NCI-H128 (cell line): ENCODE measurements at regions not wholly inside any gene's neighbourhood (a gene's known extent, or its start where the extent isn't known, plus 50 kb on each side); places are given as distances from the start of the nearest gene placed in this dataset.

Experiments
- DNase-seq: peaks from one replicate; lab custom pipeline; 2025; ENCODE audit not compliant: unreplicated experiment; lab: John Stamatoyannopoulos, UW

DNA sequence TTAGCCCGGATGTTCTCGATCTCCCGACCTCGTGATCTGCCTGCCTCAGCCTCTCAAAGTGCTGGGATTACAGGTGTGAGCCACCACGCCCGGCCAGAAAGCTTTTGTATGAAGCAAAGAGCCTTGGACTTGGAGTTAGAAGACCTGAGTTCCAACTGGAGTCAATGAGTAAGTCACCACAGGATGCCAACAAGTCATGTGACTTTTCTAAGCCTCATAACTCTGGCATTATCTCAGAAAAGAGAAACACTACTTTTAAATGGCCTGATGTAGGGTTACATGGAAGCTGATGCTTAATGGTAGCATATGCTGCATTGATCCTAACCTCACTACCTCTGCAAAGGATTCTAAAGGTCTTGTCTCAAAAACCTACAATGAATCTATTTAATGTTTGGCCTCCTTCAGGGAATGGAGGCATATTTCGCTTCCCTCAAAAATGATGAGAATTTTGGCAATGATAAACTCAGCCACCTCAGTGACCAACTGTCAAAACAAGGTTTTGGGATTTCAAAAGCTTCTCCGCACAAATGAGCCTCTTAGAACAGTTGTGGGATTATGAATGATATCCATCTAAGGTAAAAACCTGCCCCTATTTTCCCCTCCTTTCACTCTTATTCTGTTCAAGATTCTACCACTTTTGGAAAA is 236.8 kb downstream of the ACTL7B start:
- no peak for DNase-seq

DNA sequence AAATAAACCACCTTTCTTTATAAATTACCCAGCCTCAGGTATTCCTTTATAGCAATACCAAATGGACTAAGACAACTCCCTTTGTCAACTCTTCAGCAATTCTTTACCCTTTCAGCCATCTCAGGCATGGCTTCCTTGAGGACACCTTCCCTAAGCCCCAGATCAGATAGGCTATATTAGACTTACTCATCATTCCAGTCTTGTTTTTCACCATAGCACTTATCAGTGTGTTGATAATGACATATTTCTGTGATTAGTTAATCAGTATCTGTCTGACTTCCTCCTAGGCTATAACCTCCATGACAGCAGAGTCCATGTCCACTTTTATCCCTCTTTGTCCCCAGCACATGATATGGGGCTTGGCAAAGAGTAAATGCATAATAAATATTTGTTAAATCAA is 238.1 kb downstream of the ACTL7B start:
- DNase-seq = no peak

DNA sequence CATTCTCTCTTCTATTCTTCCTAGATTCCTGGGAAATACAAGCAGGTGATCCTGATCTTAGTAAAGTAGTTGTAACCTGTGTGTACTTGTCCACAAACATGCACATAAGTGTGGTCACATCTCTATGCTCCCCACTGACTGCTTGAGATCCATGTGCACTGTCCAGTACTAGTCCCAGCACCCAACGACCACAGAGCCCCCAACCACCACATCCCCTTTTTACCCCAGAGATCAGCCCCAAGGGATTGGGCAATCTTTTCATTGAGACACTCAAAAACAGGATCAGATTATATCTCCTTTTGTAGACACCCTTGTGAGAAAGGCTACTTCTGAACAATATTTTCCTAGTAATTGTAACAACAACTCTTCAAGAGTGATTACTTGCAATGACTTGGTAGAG is 240.6 kb downstream of the ACTL7B start:
- no peak for DNase-seq

DNA sequence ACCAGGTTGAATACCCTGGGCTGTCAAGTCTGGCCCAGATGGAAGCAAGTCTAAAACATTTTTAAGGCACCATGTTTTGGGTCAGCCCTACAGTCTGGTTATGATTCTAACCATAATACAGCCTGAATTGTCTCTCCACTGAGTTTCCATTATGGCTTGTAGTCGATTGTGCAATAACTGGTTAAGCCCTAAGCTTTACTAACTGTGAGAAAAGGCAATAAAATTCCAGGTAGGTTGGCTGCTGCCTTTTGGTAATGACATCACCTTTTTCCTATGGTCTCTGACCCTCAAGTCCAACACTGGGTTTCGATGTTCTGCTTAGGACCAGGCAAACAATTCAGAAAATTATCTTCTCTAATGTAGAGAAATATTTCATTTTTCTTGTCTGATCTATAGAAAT is 243.3 kb downstream of the ACTL7B start:
- no peak for DNase-seq

DNA sequence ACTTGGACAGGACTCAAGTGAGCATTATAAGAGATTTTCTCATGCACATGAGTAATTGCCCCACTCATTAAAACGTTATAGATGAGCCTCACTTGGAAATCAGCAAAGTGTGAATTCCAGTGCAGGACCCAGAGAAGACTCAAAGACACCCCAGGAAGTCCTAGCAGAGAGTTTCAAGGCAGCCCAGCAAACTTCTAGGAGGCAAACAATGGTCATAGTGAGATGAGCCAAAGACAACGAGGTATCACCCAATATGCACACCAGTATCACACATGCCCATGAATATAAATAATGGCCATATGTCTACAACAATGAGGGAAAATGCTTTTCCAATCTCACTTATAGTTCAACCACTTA is 245.9 kb downstream of the ACTL7B start:
- no peak for DNase-seq

DNA sequence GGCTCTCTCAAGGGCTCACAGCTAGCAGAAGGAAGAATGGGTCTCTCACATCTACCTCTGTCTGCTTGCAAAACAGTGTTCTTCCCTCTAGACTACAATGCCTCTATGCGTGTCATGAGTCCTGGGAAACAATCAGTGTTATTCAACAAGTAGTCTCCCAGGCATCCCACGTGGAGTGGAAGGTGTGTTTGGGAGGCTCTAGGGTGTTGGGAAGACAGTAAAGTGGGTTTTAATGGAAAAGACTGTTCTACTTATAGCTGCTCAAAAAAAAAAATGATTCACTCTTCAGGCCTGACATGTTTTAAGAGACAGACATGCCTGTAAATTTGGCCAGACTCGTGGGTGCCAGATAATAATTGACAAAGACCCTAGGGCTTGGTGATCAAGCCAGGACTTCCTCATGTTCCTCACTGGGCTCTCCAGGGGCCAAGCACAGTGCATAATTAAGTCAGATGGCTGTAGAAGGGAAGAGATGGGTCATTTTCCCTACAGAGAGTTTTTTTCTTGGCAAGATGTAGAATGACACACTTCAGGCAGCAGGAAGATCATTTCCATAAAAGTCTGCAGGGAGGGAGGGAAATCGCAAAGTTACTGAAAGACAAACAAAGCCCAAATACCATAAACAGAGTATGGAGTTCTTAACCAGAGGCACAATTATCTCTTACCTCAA is 246.4 kb downstream of the ACTL7B start:
- DNase-seq = no peak

DNA sequence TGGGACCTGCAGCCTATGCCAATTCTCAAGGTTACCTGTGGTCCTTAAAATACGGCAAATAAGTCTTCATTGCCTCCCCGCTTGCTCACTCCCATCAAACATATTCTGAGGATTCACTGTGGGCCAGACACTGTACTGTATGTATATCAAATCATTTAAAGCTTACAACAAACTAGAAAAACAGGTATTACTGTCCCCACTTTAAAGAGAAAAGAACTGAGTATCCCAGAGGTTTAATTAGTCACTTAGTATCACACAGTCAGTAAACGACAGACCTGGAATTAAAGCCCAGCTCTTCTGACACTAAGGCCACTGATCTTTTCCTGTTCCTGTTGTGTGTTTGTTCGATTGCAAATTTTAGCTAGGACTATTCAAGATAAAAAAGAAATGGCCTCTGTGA is 248.2 kb downstream of the ACTL7B start:
- no peak for DNase-seq

DNA sequence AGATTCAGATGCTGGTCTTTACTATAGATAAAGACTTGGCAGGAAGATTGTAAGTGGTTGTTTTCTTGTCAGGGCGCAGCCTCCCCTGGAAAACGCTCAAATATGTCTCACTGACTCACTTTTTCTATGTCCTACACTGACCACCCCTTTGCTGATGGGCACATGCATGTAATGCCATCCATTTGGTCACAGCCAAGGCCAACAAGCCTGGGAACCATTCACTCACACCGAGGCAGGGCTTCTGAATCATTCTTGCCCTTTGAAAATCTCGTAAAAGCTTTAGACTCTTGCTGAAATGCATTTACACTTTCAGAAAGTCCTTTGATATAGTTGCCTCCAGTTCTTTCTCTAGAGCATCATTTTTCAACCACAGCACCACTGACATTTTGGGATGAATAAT is 249.4 kb downstream of the ACTL7B start:
- no peak for DNase-seq

DNA sequence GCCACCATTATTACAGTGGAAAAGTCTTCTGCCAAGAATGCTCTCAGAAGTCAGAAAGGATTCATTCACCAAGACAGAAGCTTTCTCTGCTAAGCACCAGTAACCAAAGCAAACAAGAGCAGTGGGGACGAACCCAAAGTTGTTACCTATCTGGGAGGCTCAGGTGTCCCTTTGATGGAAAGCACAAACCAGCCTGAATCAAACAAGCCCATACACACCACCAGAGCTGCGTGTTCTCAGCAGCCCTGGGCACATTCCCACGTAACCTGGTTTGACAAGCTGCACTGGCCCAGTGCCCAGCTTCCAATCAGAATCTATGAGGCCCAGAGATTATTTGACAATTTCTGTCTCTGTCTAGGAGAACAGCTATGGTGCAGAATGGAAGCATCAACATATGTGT is 252.6 kb downstream of the ACTL7B start:
- no peak for DNase-seq

DNA sequence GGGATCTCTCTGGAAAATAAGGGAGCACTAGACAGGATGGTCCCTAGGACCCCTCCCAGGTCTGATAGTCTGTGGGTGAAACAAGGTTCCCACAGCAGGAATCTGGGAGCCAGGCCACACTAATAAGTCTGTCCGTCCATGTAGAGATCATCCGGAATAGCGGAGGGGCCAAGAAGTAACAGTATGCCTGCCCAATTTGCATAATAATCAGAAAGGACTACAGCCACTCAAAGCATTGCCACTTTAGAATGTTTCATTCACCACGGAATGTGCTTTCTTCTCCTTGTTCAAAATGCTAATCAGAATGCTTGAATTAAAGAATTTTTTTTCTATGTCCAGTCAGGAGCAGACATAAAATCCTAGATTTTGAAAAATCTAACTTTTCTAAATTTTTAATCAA is 254.9 kb downstream of the ACTL7B start:
- no peak for DNase-seq

DNA sequence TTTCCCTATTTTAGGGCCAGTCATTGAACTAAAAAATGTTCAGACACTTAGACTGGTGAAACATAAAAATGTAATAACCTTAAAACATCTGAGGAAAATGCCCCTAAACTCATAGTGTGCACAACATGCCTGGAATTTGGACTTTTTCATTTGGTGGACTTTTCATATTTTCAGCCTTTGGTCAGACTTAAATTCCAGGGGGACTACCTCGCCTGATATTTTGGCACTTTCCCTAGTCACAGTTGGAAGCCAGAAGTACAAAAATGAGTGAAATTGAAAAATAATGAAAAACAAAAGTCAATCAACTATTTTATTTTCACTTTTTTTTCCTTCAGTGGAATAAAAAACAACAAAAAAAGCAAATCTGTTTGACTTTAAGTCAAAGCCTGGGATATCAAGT is 256.2 kb downstream of the ACTL7B start:
- no peak for DNase-seq

DNA sequence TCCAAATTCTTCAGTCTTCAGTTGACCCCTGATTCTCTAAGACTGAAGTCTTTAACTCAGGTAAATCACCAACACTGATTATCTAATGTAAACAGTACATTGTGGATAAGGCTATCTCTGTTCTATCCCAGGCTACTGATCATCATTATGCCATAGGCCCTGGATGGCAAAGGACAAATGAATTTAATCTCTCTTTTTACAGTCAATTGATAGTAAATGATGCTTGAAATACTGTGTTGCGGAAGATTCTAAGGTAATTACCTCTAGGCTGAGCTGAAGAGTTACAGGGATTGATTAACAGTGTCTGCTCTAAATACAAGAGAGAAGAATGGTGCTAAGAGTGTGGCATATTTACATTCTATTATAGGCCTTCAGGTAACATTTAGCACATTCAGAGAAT is 264.7 kb downstream of the ACTL7B start:
- no peak for DNase-seq

DNA sequence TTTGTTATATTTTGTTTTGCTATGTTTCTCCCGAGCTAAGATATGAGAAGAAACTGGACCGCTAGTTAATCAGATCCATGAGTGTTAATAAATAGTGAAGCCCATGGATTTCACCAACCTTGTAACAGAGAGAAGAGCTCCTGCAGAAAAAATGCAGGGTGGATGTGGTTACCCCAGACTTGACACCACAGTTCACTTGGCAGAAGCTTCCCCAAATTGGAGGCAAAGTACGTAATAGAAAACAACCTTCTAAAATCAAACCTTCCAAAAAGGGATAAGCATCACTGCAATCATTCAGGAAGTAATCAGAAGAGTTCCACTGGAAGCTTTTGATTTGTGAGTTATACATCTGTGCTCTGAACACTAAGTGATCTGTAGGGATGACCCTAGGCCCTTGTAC is 267.5 kb downstream of the ACTL7B start:
- DNase-seq = no peak

DNA sequence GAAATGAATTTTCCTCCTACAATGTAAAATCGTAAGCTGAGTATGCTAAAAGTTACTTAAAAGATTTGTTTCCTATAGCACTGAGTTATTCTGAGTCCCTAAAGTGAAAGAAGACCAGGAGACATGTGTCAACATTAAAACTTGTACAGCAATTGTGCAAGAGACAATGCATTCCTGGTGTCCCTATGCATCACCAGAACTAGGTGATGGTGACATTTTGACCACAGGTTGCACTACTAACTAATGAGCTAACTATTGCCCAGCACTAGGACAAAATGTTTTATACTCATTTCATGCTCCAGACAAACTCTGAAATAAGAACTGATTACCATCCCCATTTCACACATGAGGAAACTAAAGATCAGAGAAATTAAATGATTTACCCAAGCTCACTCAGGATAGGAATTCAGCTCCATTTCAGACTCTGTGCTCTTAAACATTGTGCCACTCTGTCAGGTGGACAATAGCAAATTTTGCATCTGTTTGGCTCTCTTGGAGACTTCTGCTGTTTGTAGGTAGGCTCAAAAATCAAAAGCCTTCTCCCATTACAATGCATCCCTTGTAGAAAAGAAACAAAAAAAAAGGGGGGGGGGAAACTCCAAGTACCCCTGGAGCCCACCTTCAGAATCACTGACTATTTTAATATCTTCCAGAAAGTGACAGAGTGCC is 269.2 kb downstream of the ACTL7B start:
- DNase-seq = no peak

DNA sequence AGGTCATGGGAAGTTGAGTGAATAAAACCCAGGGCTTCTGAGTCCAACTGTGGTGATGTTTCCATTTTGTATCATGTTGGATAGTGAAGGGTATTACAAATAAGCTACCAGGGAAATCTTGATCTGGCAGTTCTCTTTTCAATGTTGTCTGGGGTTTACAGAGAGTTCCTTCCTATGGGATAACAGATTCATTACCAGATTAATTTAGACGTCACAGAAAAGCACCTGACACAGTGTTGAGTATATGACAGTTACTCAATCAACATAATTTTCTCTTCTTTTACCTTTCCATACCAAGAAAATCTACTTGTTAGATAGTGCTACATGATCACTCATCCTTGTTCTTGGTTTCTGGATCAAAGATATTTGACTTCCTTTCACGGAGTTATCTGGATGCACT is 270.9 kb downstream of the ACTL7B start:
- no peak for DNase-seq

DNA sequence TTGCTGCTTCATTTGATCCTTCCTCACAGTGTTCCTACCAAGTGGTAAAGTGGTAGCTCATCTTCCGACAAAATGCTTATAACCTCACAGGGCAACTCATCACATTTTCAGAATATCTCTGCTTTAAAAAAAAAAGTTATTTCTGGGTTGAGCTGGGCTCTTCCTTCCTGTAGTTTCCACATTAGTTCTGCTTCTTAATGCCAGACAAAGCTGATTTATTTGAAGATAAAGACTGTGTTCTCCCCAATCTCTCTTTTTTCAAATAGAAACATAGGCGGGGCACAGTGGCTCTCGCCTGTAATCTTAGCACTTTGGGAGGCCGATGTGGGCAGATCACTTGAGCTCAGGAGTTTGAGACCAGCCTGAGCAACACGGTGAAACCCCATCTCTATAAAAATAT is 273.1 kb downstream of the ACTL7B start:
- no peak for DNase-seq

DNA sequence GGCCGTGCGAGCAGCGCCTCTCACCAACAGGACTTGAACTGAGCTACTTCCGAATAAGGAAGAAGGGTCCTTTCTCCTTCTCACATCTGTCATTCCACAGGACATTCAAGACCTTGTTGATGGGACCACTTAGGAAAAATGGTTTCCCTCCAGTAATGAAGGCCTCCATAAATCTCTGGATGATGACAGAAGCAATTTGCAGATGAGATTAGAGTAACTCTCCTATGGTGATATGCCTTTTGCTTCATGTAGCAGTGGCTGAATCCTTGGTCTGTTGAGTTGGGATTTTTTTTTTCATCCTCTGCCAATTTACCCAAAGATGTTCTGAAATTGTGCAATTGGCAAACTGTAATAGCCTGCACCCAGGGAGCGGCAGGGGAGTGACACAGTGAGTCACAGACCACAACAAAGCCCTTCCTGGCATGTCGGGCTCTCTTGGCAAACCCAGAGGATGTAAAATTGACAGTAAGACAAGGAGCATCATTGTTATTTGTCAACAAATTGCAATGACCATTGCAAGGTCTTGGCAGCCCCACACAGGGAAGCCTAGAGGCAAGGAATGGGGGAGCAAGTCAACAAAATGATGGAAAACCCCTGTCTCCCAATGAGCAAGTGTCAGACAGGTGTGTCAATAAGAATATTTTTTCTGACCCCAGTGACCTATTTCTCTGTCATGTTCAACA is 275.9 kb downstream of the ACTL7B start:
- no peak for DNase-seq

DNA sequence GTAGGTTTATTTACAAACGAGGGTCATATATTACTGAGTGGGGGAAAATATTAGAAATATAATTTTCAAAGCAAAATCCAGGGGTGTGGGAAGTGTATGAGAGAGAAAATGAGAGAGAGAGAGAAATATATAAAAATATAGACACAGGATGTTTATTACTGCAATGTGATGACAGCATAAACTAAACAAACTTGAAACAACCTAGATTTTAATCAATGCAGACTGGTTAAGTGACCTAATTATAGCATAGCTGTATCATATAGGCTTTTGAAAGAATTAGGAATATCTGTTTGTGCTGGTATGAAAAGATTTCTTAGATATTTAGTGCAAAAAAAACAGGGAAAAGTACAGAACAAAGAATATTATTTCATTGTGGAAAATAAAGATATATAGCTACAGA is 280.5 kb downstream of the ACTL7B start:
- no peak for DNase-seq

DNA sequence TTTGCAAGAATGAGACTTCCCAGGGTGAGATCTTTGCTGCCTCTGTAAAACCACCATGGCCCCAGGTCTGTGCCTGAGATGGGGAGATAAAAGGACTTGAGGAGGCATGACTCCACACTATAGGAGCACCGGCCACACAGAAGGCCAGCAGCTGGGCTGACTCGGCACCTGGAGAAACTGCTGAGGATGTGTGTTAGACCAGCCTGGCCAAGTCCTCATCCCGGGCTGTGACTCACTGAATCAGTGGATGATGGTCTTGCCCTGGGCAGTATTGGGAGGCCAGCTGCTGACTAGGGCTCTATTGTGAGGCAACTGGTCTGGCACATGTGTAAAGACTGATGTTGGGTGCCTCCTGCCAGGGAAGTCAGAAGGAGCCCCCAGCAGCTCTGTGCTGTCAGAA is 286.2 kb downstream of the ACTL7B start:
- DNase-seq = no peak

DNA sequence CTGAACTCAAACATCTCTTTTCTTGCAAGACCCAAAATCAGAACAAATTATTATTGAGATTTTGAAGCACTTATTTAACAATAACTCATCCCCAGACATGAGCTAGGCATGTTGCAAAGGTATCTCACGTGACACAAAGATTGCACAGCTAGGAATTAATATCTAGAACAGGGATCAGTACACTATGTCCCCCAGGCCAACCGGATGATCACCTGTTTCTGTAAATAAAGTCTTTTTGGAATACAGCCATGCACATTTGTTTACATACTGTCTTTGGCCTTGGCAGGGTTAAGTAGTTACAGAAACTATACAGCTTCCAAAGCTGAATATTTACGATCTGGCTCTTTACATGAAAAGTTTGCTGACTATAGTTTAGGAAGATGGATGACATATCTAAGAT is 287.7 kb downstream of the ACTL7B start:
- DNase-seq = no peak

DNA sequence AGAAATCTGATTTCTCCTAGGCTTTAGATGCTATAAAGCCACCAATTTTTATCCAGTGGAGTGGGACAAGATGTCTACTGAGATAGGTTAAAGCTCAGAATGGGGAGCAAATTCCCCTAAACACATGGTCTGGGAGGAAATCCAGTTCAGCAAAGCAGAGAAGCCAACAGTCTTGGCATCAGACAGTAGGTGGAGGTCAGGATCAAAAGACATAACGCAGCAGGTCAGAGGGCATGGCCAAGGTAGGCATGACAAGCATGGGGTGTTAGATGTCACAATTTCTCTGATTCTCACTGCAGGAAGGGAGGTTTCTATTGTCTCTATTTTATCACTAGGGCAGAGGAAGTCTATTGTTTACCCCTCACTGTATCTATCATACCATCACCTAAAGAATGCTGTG is 288.2 kb downstream of the ACTL7B start:
- no peak for DNase-seq
